Spinal cord (tissue), 9 donors: ENCODE measurements at regions not wholly inside any gene's neighbourhood (a gene's known extent, or its start where the extent isn't known, plus 50 kb on each side); places are given as distances from the start of the nearest gene placed in this dataset.

Experiments
- DNase-seq, 6 donors: peaks; one replicate each; pipeline versions ENCODE4 v3.0.0 to v3.0.0-alpha.2; 2013 to 2015; ENCODE audit warnings: low spot score in 6 of 6, low read depth in 4 of 6
- H3K27ac ChIP-seq: one replicate; pipeline ENCODE4 v1.5.1; 2013; ENCODE audit warnings: low read depth, low read length, control low read depth
- H3K27me3 ChIP-seq: one replicate; pipeline ENCODE4 v1.6.1; 2013; ENCODE audit warnings: low read length; ENCODE audit not compliant: control insufficient read depth, insufficient read depth
- H3K36me3 ChIP-seq: one replicate; pipeline ENCODE4 v1.6.1; 2013; ENCODE audit warnings: low read length; ENCODE audit not compliant: control insufficient read depth, insufficient read depth
- H3K4me1 ChIP-seq: one replicate; pipeline ENCODE4 v1.6.1; 2013; ENCODE audit warnings: low read length; ENCODE audit not compliant: control insufficient read depth, insufficient read depth
- H3K4me3 ChIP-seq: one replicate; pipeline ENCODE4 v1.5.1; 2013; ENCODE audit warnings: low read depth, low read length, control low read depth
- H3K9me3 ChIP-seq: one replicate; pipeline ENCODE4 v1.6.1; 2013; ENCODE audit warnings: low read length; ENCODE audit not compliant: control insufficient read depth, insufficient read depth
- WGBS: methylation state at CpG from one replicate; pipeline ENCODE4 v1.1.5; 2013; ENCODE audit warnings: missing lambda C conversion rate; ENCODE audit not compliant: insufficient coverage; 5-methylcytosine and 5-hydroxymethylcytosine counted together
- donor health status: healthy.

DNA sequence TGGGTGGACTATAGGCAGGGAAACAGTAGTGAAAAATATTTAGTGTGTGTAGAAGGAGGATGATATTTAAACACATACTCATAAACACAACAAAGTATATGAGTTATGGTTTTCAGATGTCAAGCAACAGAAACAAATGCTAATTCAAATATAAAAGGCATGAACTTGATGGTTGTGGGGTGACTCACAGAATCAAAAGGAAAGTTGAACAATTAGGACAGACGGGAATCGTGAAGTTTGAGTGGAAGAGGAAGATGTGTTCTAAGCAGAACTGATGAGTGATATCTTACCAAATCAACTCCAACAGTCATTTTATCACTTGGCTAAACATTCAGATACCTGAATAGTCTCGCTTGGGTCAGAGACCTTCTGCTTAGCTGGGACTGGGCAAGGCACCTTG lies 53.6 kb upstream of the ITGA6 start:
- H3K36me3 ChIP-seq, result no peaks in the 10 kb centered on the region

DNA sequence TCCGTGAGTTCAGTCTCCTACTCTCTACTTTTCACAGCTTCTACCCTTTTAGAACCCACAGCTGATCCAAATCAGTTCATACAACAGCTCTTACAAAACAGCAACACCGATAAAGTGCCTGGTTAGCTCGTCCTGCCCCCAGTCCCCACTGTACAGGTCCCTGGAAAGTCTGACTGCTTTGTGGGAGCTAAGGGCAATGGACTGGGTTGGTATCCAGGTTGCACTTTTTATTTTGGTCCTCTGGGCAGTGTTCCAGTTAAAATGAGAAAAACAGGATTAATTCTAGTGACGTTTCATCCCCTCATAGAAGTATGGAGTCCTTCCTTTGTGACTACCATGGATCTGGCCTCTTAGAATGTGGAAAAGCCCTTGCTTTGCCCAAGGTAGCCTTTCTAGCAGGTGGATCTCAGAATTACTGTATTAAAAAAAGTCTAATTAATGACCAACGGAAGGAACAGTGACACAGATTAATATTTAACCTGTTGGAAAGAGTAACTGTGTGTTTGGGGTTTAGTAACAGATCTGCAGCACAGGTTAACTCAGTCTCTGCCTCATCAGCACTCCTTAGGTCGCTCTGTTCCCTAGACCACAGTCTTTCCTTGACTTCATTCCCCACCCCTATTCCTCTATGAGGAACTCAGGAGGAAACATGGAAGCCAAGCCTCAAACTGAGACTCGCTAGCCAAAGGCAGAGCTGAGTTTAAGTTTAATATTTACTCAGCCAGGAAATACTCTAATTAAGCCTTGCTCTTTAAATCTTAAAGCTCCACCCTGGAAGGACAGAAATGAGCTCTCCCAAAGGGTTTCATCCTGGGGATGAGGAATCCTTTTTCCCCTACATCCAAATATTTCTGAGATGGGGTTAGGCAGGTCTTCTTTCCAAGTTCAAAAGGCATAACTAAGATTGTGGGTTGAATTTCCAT lies 52.8 kb upstream of the ITGA6 start:
- Histone ChIP-seq H3K9me3 (no peaks in the 10 kb centered on the region), H3K4me3 (no peak overlapping the region)
- 87% methylated on average over 2 of the region's 7 CpGs for WGBS

More for the DNA sequence above, 53.6 kb upstream of the ITGA6 start:
- H3K27me3 ChIP-seq, result no peaks in the 10 kb centered on the region
- H3K4me3 ChIP-seq, result no peak overlapping the region
- DNase-seq, result no peak
- 100% methylated on average over 1 of the region's 3 CpGs for WGBS
- no peak overlapping the region for H3K27ac ChIP-seq
- H3K4me1 ChIP-seq, result no peaks in the 10 kb centered on the region
- H3K9me3 ChIP-seq, result peaks cover 3% of the 10 kb centered on the region

DNA sequence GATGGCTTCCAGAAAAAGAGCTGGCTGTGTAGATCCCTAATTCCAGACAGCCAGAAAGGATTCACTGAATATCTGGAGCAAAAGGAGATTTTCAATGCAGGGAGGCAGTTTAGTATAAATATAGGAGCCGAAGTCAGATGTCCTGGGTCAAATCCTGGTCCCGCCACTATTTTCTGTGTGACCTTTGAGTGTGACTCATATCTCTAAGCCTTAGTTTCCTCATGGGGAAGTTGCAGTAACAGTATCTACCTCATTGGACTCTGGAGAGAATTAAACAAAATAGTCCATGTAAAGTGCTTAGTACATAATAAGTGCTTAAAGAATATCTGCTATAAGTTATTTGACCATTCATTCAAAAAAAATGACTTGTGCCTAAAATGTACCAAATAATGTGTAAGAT lies 52.1 kb upstream of the ITGA6 start:
- H3K4me1 ChIP-seq, result no peaks in the 10 kb centered on the region
- H3K9me3 ChIP-seq, result no peaks in the 10 kb centered on the region
- no peaks in the 10 kb centered on the region for H3K36me3 ChIP-seq
- H3K27ac ChIP-seq, result no peak overlapping the region
- 80% methylated on average over 1 of the region's 2 CpGs for WGBS
- H3K27me3 ChIP-seq, result no peaks in the 10 kb centered on the region
- DNase-seq, result no peak
- H3K4me3 ChIP-seq, result no peak overlapping the region

More for the DNA sequence above, 52.8 kb upstream of the ITGA6 start:
- no peaks in the 10 kb centered on the region for H3K4me1 ChIP-seq
- no peak for DNase-seq
- no peaks in the 10 kb centered on the region for H3K27me3 ChIP-seq
- H3K27ac ChIP-seq, result no peak overlapping the region
- H3K36me3 ChIP-seq, result no peaks in the 10 kb centered on the region

DNA sequence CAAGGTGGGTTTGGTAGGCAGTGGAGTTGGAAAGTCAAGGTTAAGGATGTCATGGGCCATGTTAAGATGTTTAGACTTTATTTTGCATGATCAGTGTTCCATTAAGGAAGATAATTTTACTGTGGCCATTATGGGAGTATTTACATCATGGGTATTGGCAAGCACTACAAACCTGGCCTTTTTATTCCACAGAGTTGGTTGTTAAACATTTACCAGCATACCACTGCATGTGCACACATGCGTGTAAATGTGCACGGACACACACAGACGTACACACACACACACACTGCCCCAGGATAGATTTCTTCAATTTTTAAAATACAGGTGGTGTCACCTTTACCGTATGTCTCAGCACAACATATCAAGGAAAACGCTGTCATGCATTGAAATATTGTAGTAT lies 51.4 kb upstream of the ITGA6 start:
- Histone ChIP-seq H3K4me1 (peaks cover 3% of the 10 kb centered on the region), H3K36me3 (no peaks in the 10 kb centered on the region), H3K27ac (no peak overlapping the region), H3K4me3 (no peak overlapping the region), H3K27me3 (no peaks in the 10 kb centered on the region), H3K9me3 (no peaks in the 10 kb centered on the region)
- 100% methylated on average over 3 of the region's 5 CpGs for WGBS
- DNase-seq, result no peak

DNA sequence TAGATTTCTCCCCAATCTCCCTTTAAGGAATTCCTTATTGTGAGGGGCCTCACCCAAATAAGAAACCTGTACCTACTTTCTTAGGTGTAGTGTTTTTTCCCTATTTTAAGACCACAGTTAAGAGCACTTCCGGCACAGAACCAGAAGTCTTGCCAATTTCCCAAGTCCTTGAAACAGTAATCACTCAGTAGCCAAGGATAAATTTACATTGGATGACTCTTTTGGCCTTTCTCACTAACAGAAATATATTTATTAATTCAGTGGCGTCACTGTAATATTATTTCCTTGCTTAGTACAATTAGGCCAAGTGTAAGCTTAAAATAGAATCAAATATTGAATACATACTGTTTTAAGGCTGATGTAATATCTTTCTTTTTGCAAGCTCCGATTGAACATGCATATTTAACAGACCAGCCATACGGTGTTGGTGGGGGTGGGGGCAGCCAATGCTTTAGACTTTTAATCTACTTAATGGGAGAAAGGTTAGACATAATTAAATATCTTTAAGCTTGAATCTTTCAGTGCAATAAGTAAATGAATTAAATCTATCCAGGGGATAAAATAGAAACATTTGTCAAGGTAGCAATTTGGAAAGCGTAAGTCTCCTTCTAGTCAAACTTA lies 50.8 kb upstream of the ITGA6 start:
- no peak overlapping the region for H3K4me3 ChIP-seq
- H3K27ac ChIP-seq, result no peak overlapping the region
- no peaks in the 10 kb centered on the region for H3K36me3 ChIP-seq
- peak in 1 of 6 donors; percentile 54 for DNase-seq
- H3K27me3 ChIP-seq, result no peaks in the 10 kb centered on the region
- peaks cover 7% of the 10 kb centered on the region for H3K4me1 ChIP-seq
- no CpG with 5 or more reads among the region's 5 CpGs for WGBS
- H3K9me3 ChIP-seq, result no peaks in the 10 kb centered on the region

DNA sequence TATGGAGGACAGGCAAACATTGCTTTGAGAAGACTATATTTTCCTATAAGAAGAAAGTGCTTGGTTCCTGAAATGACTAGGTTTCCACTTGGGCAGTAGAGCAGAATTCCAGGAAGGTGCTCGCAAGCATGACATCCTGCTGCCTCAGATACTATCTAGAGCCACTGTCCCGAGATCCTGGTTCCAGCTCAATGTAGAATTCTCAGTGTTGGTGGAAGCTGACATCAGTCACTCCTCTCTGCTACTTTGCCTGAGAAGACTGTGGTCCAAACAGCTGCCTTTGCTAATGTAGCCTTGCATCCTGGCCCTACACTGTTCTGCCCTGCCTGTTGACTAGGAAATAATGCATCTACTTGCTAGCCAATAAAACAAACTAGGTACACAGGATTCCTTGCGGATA lies 50.0 kb upstream of the ITGA6 start:
- H3K9me3 ChIP-seq, result no peaks in the 10 kb centered on the region
- no peaks in the 10 kb centered on the region for H3K36me3 ChIP-seq
- H3K4me1 ChIP-seq, result peaks cover 7% of the 10 kb centered on the region
- H3K27me3 ChIP-seq, result no peaks in the 10 kb centered on the region
- WGBS, result 86% methylated on average over 2 of the region's 3 CpGs
- H3K27ac ChIP-seq, result no peak overlapping the region
- no peak for DNase-seq
- H3K4me3 ChIP-seq, result no peak overlapping the region
